ENCODE measurements at regions not wholly inside any gene's neighbourhood (a gene's known extent, or its start where the extent isn't known, plus 50 kb on each side); places are given as distances from the start of the nearest gene placed in this dataset.
"Not testable (repeated sequence)": the region's sequence is repeated elsewhere in the genome, so short reads cannot be mapped to it uniquely, and the experiment has no call there.

GRCh38 chr14:83006121-83006670, 1472.5 kb upstream of the SEL1L start (continued):
- TF ChIP-seq, protein P1, sequence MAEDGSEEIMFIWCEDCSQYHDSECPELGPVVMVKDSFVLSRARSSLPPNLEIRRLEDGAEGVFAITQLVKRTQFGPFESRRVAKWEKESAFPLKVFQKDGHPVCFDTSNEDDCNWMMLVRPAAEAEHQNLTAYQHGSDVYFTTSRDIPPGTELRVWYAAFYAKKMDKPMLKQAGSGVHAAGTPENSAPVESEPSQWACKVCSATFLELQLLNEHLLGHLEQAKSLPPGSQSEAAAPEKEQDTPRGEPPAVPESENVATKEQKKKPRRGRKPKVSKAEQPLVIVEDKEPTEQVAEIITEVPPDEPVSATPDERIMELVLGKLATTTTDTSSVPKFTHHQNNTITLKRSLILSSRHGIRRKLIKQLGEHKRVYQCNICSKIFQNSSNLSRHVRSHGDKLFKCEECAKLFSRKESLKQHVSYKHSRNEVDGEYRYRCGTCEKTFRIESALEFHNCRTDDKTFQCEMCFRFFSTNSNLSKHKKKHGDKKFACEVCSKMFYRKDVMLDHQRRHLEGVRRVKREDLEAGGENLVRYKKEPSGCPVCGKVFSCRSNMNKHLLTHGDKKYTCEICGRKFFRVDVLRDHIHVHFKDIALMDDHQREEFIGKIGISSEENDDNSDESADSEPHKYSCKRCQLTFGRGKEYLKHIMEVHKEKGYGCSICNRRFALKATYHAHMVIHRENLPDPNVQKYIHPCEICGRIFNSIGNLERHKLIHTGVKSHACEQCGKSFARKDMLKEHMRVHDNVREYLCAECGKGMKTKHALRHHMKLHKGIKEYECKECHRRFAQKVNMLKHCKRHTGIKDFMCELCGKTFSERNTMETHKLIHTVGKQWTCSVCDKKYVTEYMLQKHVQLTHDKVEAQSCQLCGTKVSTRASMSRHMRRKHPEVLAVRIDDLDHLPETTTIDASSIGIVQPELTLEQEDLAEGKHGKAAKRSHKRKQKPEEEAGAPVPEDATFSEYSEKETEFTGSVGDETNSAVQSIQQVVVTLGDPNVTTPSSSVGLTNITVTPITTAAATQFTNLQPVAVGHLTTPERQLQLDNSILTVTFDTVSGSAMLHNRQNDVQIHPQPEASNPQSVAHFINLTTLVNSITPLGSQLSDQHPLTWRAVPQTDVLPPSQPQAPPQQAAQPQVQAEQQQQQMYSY (CRISPR knock-in tag; IDR thresholded peaks at IDR 0.05) = no peak
- TF ChIP-seq, protein P2, sequence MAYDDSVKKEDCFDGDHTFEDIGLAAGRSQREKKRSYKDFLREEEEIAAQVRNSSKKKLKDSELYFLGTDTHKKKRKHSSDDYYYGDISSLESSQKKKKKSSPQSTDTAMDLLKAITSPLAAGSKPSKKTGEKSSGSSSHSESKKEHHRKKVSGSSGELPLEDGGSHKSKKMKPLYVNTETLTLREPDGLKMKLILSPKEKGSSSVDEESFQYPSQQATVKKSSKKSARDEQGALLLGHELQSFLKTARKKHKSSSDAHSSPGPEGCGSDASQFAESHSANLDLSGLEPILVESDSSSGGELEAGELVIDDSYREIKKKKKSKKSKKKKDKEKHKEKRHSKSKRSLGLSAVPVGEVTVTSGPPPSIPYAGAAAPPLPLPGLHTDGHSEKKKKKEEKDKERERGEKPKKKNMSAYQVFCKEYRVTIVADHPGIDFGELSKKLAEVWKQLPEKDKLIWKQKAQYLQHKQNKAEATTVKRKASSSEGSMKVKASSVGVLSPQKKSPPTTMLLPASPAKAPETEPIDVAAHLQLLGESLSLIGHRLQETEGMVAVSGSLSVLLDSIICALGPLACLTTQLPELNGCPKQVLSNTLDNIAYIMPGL (CRISPR knock-in tag; IDR thresholded peaks at IDR 0.05) = no peak

GRCh38 chr14:83007052-83007451, 1473.4 kb upstream of the SEL1L start:
- POLR2A ChIA-PET; H3K27me3 Mint-ChIP-seq (ENCODE audit: low read depth); ATAC-seq; DNase-seq (ENCODE audit: low spot score); CTCF ChIA-PET; H3K4me3 Mint-ChIP-seq; H3K4me1 Mint-ChIP-seq; H3K27ac Mint-ChIP-seq: not testable (repeated sequence)
- H3K9me3 Mint-ChIP-seq = peaks cover 41% of the 10 kb centered on the region
- peaks cover 25% of the 10 kb centered on the region for H3K36me3 Mint-ChIP-seq

GRCh38 chr14:83007641-83008225, 1474.1 kb upstream of the SEL1L start:
- CTCF ChIA-PET = no interaction called here
- no peak for ATAC-seq
- TF ChIP-seq, protein P3, sequence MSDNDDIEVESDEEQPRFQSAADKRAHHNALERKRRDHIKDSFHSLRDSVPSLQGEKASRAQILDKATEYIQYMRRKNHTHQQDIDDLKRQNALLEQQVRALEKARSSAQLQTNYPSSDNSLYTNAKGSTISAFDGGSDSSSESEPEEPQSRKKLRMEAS (CRISPR knock-in tag; IDR thresholded peaks at IDR 0.05) = no peak
- no peak for TF ChIP-seq USF2 (CRISPR knock-in tag; IDR thresholded peaks at IDR 0.05)
- TF ChIP-seq JAZF1 (CRISPR knock-in tag; IDR thresholded peaks at IDR 0.05) = no peak
- TF ChIP-seq, protein P4, sequence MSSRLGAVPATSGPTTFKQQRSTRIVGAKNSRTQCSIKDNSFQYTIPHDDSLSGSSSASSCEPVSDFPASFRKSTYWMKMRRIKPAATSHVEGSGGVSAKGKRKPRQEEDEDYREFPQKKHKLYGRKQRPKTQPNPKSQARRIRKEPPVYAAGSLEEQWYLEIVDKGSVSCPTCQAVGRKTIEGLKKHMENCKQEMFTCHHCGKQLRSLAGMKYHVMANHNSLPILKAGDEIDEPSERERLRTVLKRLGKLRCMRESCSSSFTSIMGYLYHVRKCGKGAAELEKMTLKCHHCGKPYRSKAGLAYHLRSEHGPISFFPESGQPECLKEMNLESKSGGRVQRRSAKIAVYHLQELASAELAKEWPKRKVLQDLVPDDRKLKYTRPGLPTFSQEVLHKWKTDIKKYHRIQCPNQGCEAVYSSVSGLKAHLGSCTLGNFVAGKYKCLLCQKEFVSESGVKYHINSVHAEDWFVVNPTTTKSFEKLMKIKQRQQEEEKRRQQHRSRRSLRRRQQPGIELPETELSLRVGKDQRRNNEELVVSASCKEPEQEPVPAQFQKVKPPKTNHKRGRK (CRISPR knock-in tag; IDR thresholded peaks at IDR 0.05; ENCODE audit: borderline replicate concordance) = no peak
- TF ChIP-seq ZNF138 (CRISPR knock-in tag; conservative IDR thresholded peaks at IDR 0.05) = no peak
- no peak for TF ChIP-seq RORB (CRISPR knock-in tag; IDR thresholded peaks at IDR 0.05)
- TF ChIP-seq MXD4 (CRISPR knock-in tag; IDR thresholded peaks at IDR 0.05; ENCODE audit: borderline replicate concordance) = no peak
- no peak for TF ChIP-seq NFE2L1 (CRISPR knock-in tag; IDR thresholded peaks at IDR 0.05)
- no peak for DNase-seq (ENCODE audit: low spot score)
- POLR2A ChIA-PET = no interaction called here
- Mint-ChIP-seq H3K36me3 (peaks cover 28% of the 10 kb centered on the region), H3K4me1 (no peaks in the 10 kb centered on the region), H3K9me3 (peaks cover 44% of the 10 kb centered on the region), H3K4me3 (no peak overlapping the region), H3K27ac (no peak overlapping the region), H3K27me3 (ENCODE audit: low read depth) (no peaks in the 10 kb centered on the region)

- Mint-ChIP-seq H3K4me3 (no peak overlapping the region), H3K27ac (no peak overlapping the region), H3K9me3 (peaks cover 19% of the 10 kb centered on the region), H3K27me3 (ENCODE audit: low read depth) (no peaks in the 10 kb centered on the region), H3K4me1 (peaks cover 12% of the 10 kb centered on the region), H3K36me3 (peaks cover 7% of the 10 kb centered on the region; the same call in 1 of the 2 replicates)
- ChIA-PET CTCF (no interaction called here), POLR2A (no interaction called here)
- DNase-seq (ENCODE audit: low spot score) = no peak
- no peak for ATAC-seq
- no peak for TF ChIP-seq ERG (CRISPR knock-in tag; IDR thresholded peaks at IDR 0.05)
- TF ChIP-seq JUN (CRISPR knock-in tag; IDR thresholded peaks at IDR 0.05) = no peak
- no peak for TF ChIP-seq ZNF317 (CRISPR knock-in tag; IDR thresholded peaks at IDR 0.05; ENCODE audit: borderline replicate concordance, low read depth)
- no peak for TF ChIP-seq E2F4 (CRISPR knock-in tag; IDR thresholded peaks at IDR 0.05; ENCODE audit: borderline replicate concordance, low read depth)
- TF ChIP-seq SP1 (CRISPR knock-in tag; conservative IDR thresholded peaks at IDR 0.05) = no peak
- TF ChIP-seq, protein P5, sequence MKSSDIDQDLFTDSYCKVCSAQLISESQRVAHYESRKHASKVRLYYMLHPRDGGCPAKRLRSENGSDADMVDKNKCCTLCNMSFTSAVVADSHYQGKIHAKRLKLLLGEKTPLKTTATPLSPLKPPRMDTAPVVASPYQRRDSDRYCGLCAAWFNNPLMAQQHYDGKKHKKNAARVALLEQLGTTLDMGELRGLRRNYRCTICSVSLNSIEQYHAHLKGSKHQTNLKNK (CRISPR knock-in tag; IDR thresholded peaks at IDR 0.05) = no peak
These were observed 1483.6 kb upstream of the SEL1L start for GRCh38 chr14:83017296-83017695.

Data from WTC11 (cell line).